ENCODE measurements at regions not wholly inside any gene's neighbourhood (a gene's known extent, or its start where the extent isn't known, plus 50 kb on each side); places are given as distances from the start of the nearest gene placed in this dataset.

DNA sequence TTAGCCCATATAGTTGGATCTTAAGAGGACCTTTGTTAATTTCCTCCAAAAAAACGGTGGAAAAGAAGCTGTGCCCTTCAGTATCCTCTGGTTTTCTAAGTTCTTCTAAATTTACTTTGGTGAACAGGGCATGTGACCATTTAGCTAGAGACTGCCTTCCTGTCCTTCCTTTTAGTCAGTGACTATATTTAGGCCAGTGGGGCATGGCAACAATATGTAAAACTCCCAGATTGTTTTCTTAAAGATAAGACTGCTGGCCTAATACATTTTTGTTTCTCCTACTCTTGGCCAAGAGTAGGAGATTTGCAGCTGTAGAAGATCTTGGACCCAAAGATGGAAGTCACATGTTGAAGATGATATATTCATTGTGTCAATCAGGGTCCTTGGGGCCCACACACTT is 325.1 kb upstream of the DCN start:
- Histone ChIP-seq H3K4me3 (replicated peaks; ENCODE audit: insufficient read depth, low read length) (no peak overlapping the region), H3K27me3 (ENCODE audit: insufficient read depth, poor library complexity, severe bottlenecking) (no peaks in the 10 kb centered on the region), H3K27ac (replicated peaks) (no peak overlapping the region)
- DNase-seq (ENCODE audit: low read depth in 1 of 2, low spot score in 1 of 2), result no peak
- TF ChIP-seq, protein P1, sequence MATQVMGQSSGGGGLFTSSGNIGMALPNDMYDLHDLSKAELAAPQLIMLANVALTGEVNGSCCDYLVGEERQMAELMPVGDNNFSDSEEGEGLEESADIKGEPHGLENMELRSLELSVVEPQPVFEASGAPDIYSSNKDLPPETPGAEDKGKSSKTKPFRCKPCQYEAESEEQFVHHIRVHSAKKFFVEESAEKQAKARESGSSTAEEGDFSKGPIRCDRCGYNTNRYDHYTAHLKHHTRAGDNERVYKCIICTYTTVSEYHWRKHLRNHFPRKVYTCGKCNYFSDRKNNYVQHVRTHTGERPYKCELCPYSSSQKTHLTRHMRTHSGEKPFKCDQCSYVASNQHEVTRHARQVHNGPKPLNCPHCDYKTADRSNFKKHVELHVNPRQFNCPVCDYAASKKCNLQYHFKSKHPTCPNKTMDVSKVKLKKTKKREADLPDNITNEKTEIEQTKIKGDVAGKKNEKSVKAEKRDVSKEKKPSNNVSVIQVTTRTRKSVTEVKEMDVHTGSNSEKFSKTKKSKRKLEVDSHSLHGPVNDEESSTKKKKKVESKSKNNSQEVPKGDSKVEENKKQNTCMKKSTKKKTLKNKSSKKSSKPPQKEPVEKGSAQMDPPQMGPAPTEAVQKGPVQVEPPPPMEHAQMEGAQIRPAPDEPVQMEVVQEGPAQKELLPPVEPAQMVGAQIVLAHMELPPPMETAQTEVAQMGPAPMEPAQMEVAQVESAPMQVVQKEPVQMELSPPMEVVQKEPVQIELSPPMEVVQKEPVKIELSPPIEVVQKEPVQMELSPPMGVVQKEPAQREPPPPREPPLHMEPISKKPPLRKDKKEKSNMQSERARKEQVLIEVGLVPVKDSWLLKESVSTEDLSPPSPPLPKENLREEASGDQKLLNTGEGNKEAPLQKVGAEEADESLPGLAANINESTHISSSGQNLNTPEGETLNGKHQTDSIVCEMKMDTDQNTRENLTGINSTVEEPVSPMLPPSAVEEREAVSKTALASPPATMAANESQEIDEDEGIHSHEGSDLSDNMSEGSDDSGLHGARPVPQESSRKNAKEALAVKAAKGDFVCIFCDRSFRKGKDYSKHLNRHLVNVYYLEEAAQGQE (IDR thresholded peaks at IDR 0.05; ENCODE audit: insufficient replicate concordance, low read depth), result no peak
- TF ChIP-seq, protein P2, sequence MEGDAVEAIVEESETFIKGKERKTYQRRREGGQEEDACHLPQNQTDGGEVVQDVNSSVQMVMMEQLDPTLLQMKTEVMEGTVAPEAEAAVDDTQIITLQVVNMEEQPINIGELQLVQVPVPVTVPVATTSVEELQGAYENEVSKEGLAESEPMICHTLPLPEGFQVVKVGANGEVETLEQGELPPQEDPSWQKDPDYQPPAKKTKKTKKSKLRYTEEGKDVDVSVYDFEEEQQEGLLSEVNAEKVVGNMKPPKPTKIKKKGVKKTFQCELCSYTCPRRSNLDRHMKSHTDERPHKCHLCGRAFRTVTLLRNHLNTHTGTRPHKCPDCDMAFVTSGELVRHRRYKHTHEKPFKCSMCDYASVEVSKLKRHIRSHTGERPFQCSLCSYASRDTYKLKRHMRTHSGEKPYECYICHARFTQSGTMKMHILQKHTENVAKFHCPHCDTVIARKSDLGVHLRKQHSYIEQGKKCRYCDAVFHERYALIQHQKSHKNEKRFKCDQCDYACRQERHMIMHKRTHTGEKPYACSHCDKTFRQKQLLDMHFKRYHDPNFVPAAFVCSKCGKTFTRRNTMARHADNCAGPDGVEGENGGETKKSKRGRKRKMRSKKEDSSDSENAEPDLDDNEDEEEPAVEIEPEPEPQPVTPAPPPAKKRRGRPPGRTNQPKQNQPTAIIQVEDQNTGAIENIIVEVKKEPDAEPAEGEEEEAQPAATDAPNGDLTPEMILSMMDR (IDR thresholded peaks at IDR 0.05; ENCODE audit: insufficient read depth, low read length), result no peak
- TF ChIP-seq POLR2AphosphoS5 (IDR thresholded peaks at IDR 0.05; ENCODE audit: low read depth) (no peak), GABPA (IDR thresholded peaks at IDR 0.05; ENCODE audit: low read depth) (no peak), SPI1 (IDR thresholded peaks at IDR 0.05; ENCODE audit: borderline replicate concordance, low read depth) (no peak)

DNA sequence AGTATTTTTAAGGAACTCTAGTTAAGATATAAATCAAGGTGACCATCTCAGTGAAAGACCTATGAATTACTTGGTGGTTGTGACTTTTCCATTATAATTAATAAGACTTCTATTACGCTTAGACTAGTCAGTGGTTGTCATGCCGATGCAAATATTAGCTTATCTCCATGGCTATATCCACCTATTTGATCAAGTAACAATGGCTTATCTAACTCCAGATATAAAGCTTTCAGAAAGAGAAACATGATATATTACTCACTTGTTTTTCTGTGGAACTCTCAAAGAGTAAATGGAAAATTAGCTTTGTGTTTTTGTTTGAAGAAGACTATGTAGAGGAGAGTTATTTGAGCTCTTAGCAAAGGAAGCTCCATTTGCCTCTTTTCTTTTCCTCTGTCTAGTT is 323.8 kb upstream of the DCN start:
- TF ChIP-seq, protein P1 (IDR thresholded peaks at IDR 0.05; ENCODE audit: insufficient replicate concordance, low read depth), result no peak
- TF ChIP-seq SPI1 (IDR thresholded peaks at IDR 0.05; ENCODE audit: borderline replicate concordance, low read depth), result no peak
- TF ChIP-seq, protein P2 (IDR thresholded peaks at IDR 0.05; ENCODE audit: insufficient read depth, low read length), result no peak
- no peak for TF ChIP-seq GABPA (IDR thresholded peaks at IDR 0.05; ENCODE audit: low read depth)
- no peak for TF ChIP-seq POLR2AphosphoS5 (IDR thresholded peaks at IDR 0.05; ENCODE audit: low read depth)
- Histone ChIP-seq H3K27ac (replicated peaks) (no peak overlapping the region), H3K4me3 (replicated peaks; ENCODE audit: insufficient read depth, low read length) (no peak overlapping the region), H3K27me3 (ENCODE audit: insufficient read depth, poor library complexity, severe bottlenecking) (no peaks in the 10 kb centered on the region)
- no peak for DNase-seq (ENCODE audit: low read depth in 1 of 2, low spot score in 1 of 2)

DNA sequence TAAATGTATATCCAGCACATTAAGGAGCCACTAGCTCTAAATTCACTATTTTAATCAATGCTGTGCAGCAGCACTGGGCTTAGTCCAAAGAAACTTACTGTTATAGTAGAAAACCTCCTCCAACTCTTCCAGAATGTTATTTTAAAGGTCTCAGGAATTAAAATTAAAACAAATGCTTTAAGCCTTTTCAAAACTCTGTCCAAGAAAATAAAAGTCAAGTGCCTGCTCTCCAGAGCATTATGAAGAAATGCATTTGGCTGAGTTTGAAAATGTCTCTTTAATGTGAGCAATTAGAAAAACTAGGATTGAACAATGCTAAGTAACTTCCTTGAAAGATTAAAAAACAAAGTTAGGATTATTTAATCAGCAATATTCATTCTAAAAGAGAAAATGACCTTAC is 322.4 kb upstream of the DCN start:
- no peak overlapping the region for H3K4me3 ChIP-seq (replicated peaks; ENCODE audit: insufficient read depth, low read length)
- DNase-seq (ENCODE audit: low read depth in 1 of 2, low spot score in 1 of 2), result no peak
- H3K27ac ChIP-seq (replicated peaks), result no peak overlapping the region
- no peaks in the 10 kb centered on the region for H3K27me3 ChIP-seq (ENCODE audit: insufficient read depth, poor library complexity, severe bottlenecking)
- TF ChIP-seq, protein P1 (IDR thresholded peaks at IDR 0.05; ENCODE audit: insufficient replicate concordance, low read depth), result no peak
- TF ChIP-seq POLR2AphosphoS5 (IDR thresholded peaks at IDR 0.05; ENCODE audit: low read depth), result no peak

DNA sequence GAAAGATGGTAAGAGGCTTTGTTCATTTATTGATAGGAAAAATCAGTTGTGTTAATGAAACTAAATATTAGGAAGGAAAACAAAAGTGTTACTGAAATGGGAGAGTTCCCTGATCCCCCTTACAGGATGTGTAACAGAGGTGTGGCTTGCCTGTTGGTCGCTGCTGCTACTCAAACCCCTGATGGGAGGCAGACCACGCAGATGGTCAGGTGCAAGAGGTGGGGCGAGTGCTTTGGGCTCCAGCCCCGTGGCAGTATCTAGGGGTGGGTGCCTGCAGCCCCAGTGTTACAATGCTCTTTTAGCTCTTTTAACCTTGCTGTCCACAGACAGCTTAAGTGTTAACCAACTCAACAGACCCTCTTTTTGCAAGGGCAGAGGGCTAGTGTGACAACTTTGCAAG is 319.6 kb upstream of the DCN start:
- no peak overlapping the region for H3K27ac ChIP-seq (replicated peaks)
- TF ChIP-seq, protein P1 (IDR thresholded peaks at IDR 0.05; ENCODE audit: insufficient replicate concordance, low read depth), result no peak
- TF ChIP-seq GABPA (IDR thresholded peaks at IDR 0.05; ENCODE audit: low read depth) (no peak), SPI1 (IDR thresholded peaks at IDR 0.05; ENCODE audit: borderline replicate concordance, low read depth) (no peak), POLR2AphosphoS5 (IDR thresholded peaks at IDR 0.05; ENCODE audit: low read depth) (no peak)
- TF ChIP-seq, protein P2 (IDR thresholded peaks at IDR 0.05; ENCODE audit: insufficient read depth, low read length), result no peak
- no peak for DNase-seq (ENCODE audit: low read depth in 1 of 2, low spot score in 1 of 2)

More for the DNA sequence above, 319.6 kb upstream of the DCN start:
- no peak overlapping the region for H3K4me3 ChIP-seq (replicated peaks; ENCODE audit: insufficient read depth, low read length)
- H3K27me3 ChIP-seq (ENCODE audit: insufficient read depth, poor library complexity, severe bottlenecking), result no peaks in the 10 kb centered on the region
